ENCODE measurements at regions not wholly inside any gene's neighbourhood (a gene's known extent, or its start where the extent isn't known, plus 50 kb on each side); places are given as distances from the start of the nearest gene placed in this dataset.

DNA sequence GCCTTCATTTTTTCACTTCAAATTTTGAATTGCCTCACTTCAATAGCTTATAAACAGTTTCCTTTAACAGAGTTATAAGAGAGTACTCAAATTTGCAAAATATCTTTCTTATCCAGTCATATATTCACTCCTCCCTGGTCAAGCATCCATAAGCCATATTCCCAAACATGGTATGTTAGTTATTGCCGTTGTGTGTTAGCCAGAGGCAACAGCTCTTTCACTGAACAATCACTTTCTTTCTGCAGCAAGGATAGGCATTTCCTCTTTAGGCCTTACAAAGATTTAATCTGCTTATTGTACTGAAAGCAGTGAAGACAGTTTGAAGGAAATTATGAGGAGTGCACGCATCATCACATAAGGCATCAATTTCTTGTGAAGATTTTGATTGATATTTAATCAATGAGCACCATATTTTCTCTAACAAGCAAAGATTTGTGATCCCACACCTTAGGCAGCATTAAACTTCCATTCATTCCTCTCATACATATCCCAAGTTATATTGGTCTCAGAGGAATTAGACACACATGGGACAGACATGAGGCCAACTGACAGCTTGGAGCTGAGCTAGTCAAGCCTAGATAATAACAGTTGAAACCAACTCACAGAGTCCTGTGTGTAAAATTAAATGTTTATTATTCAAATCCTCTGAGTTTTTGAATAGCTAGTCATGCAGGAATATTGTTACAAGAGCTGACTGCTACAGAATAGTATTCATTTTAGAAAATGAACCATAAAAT, 80.0 kb upstream of the EPHA6 start:
- DNase-seq = no peak

- DNase-seq = no peak
Measured at GRCh38 chr3:96748139-96748538, 66.3 kb upstream of the EPHA6 start.

DNA sequence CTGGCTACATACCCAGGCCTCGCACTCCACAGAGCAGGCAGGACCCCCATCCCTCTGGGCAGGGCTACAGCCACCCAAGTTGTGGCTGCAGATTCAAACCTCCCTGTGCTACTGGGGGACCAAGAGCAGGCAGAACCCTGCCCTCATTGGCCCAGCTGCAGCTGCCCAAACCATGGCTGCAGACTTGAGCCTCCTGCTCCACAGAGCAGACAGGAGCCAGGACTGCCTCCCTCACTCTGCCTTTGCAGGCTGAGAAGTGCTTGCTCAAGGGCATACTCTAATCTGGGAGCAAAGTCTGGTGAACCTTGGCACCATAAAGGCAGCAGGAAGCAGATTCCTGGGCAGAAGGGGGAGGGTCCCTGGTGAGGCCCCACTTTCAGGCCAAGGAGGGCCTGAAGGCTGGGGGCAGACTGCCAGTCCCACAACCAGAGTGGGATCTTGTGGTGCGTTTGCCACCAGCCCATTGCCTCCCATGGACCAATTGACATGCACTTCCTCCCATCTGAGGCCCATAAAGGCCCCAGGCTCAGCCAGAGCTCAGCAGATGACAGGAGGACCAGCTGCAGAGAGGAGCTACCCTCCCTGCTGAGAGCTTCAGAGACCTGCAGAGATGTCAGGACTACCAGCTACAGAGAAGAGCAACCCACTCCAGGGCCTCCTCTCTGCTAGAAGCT, 64.2 kb upstream of the EPHA6 start:
- no peak for DNase-seq

- DNase-seq = no peak
Measured at GRCh38 chr3:96753124-96753523, 61.3 kb upstream of the EPHA6 start.

DNA sequence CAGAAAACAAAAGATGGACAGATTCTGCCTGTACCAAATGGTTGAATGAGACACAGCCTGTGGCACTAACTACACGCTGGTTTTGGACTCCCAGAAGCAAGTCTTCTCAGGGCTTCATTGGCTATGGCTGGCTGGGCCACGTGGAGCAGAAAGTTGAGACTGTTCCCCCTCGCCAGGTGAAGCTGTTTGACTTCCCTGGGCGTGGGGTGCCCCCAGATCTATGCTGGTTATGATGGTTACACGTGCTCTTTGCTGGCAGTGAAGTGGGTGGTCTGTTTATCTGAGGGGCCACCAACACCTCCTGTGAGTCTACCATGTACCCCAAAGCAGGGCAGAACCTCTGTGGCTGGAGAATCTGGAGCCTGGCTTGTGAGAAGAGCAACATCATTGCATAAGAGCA, 60.3 kb upstream of the EPHA6 start:
- DNase-seq = no peak

GRCh38 chr3:96755519-96755918, 58.9 kb upstream of the EPHA6 start:
- no peak for DNase-seq

DNA sequence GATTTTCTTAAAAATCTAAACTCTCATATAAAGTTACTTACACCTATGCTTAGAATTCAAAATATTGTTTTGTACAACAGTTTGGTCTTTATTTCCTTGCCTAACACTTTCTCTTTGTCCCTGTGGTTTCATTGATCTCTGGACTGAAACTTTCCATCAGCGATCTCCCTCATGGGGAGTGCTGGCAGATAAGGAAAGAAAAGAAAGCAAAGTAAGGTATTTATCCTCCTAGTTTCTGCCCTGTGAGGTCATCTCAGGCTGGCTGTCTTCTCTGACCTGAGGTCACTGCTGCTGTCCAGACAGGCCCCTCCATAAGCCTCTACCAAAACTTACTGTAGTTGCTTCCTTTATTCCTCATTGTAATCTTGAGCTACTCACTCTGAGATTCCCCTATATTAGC, 57.9 kb upstream of the EPHA6 start:
- no peak for DNase-seq

- no peak for DNase-seq
Measured at GRCh38 chr3:96760956-96761355, 53.4 kb upstream of the EPHA6 start.
